Ecto neural progenitor cell (in vitro differentiated cells): ENCODE measurements at regions not wholly inside any gene's neighbourhood (a gene's known extent, or its start where the extent isn't known, plus 50 kb on each side); places are given as distances from the start of the nearest gene placed in this dataset.
"Not testable (repeated sequence)": the region's sequence is repeated elsewhere in the genome, so short reads cannot be mapped to it uniquely, and the experiment has no call there.

ENCODE experiments used
- DNase-seq: peaks from one replicate; pipeline ENCODE4 v3.0.0-alpha.2; 2018; ENCODE audit warnings: low spot score

DNA sequence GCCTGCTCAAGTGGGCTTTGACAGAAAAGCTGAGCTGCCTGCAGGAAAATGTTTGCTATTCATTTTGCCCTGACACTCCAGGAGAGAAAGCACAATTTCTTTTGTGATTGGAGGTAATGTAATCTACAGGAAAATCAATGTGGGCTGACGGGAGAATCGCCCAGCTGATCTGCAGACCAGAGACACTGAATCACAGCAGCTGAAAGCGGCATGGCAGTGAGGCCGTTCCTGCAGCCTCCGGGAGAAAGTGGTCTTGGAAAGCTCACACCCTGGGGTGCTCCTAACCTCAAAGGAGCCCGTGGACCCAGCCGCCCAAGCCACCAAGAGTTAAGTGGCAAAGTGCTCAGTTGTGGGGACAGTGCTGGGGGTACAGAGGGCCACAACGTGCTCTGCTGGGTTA lies 593.6 kb downstream of the BNC2 start:
- DNase-seq = no peak

DNA sequence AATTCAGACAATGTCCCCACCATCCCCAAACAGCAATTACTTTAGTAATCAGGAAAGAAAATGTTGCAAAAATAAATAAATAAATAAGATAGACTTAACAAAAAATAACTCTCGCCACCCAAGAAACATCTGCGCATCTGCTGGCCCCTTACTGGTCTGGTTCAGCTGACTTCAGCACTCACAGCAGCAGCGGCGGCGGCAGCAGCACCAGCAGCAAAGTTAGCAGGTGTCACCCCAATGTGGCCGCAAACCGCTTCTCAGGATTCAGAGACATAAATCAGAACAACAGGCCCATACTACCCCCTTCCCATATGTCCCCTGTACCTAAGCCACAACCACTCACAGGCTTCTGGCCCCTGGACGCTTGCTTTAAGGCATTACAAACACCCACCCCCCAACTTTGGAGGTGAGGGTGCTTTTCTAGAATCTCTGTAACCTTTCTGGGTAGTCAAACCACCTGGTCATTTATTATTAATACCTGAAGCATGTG lies 593.0 kb downstream of the BNC2 start:
- no peak for DNase-seq

DNA sequence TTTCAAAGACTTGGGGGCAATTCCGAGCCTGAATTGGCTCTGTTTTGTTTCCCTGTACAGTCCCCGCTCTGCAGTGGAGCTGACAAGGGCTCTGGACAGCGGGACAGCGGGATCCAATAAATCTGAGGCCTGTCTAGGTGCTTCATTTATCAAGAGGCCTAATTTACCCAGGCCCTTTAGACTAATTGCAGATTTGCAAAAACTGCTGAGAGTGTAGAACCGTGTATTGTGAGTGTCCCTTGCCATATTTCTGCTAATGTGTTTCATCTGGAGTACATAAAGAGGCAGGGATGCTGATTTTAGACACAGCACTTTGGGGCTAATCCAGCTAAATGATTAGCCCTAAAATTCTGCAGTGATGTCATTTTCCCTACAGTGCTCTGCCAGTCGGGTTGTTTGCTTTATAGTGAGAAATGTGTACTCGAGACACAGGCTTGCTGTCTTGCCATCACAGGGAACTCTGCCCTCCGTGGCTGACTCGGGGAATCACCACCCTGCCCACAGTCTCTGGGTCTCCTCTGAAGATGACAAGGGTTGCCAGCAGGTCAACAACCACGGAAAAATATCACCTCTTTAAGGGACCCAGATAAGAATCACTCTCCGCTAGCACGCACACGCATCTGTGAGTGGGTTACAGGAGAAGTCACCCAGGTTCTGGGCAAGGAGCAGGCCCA lies 592.0 kb downstream of the BNC2 start:
- no peak for DNase-seq

DNA sequence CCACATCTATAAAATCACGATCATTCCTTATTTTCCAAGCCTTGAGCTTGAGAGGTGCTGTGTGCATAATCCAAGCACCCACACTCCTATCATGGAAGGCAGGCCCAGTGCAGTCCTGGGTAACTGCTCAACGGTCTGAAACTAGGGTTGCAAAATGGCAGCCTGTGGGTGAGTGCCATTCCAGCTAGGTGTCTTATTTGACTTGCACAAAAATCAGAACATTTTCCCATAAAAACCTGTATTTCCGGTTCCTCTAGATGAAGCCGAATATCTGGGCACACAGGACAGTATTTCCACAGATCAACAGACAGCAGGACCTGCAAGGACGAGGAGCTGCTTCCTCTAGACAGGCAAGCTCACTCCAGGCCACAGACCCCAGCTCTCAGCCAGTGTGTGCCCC lies 588.8 kb downstream of the BNC2 start:
- DNase-seq = no peak

DNA sequence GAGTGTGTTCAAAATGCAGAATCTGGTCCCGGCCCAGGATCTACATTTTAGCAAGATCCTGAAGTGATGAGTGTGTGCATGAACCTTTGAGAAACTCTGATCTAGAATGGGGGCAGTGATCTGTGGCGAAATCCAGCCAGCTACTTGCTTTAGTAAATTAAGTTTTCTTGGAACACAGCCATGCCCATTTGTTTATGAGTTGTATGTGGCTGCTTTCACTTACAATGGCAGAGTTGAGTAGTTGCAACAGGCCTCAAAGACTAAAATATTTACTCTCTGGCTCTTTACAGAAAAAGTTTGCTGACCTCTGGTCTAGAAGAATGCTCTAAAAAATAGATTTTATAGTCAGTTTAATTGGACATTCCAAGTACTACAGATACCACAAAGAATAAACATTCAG lies 588.3 kb downstream of the BNC2 start:
- no peak for DNase-seq

DNA sequence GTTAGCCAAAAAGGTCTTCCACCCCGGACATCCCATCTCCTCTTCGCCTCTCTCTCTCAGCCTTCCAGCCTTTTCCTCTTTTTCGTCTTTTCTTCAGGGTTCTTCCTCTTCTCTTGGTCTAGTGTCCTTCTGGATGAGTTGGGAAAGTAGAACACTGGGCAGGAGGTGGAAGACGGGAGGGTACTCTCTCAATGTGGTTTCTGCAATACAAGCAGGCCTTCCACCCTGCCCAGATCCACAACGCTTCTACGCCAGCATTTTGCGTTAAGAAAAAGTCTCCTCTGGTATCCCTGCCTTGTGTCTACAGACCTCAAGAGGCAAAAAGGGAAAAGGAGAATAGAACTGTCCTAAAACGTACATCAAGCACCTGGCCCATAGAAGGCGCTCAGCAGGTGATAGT lies 587.8 kb downstream of the BNC2 start:
- DNase-seq = no peak

DNA sequence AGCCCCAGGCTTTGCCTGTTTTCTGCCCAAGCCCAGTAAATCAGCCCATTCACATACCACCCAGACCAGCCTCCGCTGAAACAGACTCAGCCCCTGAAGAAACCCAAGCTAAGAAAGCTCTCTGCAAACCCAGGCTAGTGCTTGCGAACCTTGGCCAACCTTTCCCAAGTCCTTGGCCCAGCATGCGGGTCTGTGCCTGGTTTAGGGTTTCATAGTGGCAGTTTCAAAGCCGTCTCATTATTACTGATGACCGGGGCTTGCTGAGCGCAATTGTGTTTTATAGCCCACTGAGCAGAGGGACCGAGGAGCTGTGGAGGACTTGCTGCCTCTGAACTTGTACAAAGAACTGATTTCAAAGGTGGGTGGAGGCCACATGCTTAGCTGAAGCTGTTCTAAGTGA lies 584.3 kb downstream of the BNC2 start:
- DNase-seq = peak; percentile 19

DNA sequence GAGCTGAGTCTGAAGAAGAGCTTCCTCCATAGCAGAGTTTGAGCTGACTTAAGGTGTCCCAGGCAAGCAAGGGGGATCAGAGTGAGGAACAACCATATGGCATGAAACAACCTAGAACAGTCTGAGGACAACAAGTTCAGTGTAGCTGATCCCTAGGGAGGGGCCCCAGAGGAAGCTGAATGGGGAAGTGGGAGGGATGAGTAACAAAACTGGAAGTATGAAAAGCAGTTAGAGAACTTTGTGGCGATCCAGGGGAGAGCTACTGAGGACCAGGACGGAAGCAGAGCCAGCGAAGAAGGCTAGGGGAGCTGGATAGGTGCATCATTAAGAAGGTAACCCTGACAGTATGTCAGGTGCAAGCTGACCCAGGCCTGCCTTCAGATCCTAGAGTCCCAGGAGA lies 580.8 kb downstream of the BNC2 start:
- no peak for DNase-seq

DNA sequence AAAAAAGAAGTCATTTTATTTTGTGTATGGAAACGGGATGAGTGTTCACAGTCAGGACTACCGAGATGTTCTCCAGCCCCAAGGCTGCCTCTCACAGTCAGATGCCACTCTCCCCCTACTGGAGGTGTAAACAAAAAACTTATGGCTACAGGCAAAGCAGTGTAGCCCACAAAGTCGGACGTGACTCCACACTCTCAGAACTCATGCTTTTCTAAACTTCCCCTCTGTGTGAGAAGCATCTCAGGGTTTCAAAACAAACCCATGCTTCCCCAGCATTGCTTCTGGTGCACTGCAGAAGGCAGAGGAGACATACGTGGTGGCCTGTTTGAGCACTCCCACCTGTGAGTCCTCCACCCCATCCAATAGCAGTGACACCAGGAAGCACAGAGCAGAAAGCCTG lies 580.3 kb downstream of the BNC2 start:
- no peak for DNase-seq

DNA sequence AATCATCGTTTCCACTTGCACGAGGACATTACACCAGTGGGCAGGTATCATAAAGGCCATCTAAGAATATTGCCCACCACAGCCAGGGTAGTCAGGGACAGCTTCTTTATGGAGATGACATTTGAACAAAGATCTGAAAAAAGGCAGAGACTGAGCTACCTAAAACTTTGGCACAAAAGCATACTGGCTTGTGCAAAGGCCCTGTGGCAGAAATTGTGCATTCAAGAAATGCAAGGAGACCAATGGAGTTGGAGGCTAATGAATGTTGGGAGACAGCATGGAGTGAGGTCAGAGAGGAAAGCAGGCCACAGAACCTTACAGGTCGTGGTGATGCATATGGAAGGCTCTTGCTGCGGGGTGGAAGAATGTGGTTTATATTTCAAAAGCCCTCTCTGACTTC lies 578.5 kb downstream of the BNC2 start:
- DNase-seq = no peak

DNA sequence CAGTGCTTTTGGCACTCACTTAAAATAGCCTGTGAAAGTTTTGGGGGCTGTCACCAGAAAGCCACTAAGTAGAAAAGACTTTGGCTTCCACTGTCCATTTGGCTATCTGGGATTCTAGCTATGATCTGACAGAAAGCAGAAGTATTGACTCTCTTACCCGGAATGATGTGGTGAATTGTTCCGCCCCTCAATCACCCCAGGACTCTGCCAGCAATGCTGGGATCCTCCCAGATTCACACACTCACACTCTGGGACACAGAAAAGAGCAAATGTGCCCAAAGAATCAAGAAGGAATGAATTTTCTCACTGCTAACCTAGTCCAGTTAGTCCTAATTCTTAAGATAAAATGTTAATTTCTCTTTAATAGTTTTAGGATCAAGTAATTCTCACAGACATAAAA lies 576.9 kb downstream of the BNC2 start:
- no peak for DNase-seq

DNA sequence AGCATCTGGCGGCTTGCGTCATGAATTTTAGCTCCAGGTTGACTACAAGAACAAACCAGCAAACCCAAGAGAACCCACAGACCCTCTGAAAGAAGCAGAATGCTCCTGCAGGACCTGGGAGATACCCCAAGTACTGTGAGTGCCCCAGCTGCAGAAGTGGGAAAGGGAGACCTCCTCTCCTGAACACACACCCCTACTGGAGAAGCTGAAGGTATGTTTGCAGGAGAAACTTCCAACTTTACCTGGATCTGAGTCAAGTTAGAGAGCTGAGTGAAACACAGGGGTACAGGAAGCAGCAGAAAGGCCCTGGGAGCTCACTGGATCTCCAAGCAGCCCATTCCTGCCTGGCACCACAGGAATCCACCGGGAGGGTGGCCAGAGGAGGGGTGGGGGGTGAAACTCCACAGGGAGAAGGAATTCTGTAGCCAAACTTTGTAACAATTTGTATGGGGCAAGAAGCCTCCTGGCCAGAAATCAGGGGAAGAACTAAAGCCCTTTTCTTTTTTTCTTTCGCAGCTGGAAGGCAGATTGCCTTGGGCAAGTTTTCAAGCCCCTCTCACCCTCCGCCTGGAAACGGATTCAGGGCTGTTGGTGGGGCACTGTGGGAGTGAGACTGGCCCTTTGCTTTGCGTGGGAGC lies 576.2 kb downstream of the BNC2 start:
- no peak for DNase-seq

DNA sequence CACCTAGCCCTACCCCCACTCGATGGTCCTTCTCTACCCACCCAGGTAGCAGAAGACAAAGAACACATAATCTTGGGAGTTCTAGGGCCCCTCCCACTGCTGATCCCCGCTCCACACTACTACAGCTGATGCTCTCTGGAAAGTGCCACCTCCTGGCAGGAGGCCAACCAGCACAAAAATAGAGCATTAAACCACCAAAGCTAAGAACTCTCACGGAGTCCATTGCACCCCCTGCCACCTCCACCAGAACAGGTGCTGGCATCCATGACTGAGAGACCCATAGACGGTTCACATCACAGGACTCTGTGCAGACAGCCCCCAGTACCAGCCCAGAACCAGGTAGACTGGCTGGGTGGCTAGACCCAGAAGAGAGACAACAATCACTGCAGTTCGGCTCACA lies 575.5 kb downstream of the BNC2 start:
- not testable (repeated sequence) for DNase-seq

DNA sequence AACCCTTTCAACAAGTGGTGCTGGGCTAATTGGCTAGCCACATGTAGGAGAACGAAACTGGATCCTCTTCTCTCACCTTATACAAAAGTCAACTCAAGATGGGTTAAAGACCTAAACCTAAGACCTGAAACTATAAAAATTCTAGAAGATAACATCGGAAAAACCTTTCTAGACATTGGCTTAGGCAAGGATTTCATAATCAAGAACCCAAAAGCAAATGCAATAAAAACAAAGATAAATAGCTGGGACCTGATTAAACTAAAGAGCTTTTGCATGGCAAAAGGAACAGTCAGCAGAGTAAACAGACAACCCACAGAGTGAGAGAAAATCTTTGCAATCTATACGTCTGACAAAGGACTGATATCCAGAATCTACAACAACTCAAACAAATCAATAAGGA lies 571.1 kb downstream of the BNC2 start:
- not testable (repeated sequence) for DNase-seq

DNA sequence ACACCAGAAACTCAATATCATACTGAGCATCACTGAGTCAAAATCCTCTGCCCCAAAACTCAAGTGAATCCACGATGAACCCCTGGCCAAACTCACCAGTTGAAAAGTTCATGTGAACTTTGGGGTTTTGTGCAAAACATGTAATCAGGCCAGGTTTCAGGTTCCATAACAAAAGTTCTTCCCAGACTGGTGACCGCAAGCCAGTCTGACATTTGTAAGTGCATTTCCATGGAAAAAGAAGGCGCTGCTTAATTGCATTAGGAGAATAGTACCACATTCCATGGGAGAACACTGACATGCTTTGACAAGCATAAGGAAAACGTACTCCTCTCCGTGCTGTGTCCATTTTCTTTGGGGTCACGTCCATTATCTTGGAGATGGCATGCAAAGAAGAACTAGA lies 567.0 kb downstream of the BNC2 start:
- no peak for DNase-seq

DNA sequence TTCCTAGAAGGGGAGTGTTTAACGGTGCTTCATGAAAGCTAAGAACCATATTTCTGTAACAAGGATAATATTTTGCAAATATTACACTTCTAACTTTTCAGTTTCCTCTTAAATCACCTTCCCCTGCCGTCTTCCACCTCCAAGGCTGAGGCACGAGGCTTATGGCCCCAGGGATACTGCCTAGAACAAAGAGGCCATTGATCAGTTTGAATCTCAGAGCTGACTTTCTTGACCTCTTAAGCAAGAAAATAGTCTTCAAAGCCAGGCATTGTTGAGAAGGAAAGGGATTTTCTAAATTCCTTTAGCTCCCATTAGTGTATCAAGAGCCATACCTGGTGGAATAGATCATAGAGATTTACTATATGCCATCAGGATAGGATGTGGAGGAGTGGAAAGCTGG lies 566.2 kb downstream of the BNC2 start:
- no peak for DNase-seq

DNA sequence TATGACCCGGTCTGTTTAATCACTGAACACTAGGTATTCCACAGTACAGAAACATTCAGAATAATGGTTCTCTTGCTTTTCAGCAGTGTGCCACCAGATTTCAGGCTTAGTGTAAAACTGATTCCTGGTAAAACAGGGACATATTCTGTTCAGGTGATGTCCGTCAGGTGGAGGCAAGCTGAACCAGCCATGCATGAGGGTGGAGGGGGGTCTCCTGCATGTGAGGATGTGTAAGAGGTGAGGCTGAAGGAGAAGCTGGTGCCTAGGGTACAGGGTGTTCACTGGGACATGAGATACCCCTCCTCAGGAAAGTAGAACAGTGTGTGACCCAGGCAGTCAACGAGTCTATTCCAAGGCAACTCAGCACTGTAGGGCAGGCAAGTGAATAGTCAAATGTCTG lies 563.9 kb downstream of the BNC2 start:
- peak; percentile 27 for DNase-seq

DNA sequence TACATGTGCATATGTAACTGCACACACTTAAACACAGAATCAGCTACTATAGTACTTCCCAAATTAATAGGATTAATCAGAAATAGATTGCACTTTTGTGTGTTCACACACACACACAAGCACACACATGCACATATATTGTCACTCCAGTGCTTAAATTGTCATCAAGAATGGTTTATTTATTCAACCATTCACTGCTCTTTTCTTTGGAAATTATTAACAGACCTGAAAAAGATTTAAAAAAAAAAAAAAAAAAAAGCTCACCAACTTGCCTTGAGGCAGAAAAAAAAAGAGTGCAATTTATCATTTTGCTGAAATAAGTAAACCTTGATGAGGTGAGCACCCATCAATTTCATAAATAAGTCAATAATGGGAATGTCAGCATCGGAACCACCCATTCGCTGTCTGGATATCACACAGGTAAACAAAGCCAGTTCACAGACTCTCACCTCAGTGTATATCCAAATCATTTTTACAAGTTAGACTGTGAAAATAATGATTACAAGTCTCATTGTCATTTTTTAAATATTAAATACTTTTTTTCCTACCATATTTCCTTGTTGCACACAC lies 562.8 kb downstream of the BNC2 start:
- DNase-seq = no peak

DNA sequence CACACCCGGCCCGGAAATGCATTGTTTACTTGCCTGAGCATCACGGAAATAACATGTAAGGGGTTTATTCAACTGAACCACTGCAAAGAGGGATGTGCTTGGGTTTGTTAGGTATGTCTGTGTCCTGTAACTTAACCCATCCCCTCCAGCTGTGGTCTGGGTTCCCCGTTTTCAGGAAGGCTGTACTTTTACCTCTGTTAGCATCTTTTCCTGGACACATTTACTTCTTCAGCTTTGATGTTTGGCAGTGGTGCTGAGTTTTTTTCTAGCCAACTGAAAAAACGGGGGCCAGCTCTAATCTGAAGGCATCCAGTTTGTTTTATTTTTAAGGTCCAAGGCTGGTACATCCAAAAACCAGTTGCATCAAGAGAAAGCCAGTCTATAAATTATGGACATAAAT lies 561.8 kb downstream of the BNC2 start:
- DNase-seq = peak; percentile 18

DNA sequence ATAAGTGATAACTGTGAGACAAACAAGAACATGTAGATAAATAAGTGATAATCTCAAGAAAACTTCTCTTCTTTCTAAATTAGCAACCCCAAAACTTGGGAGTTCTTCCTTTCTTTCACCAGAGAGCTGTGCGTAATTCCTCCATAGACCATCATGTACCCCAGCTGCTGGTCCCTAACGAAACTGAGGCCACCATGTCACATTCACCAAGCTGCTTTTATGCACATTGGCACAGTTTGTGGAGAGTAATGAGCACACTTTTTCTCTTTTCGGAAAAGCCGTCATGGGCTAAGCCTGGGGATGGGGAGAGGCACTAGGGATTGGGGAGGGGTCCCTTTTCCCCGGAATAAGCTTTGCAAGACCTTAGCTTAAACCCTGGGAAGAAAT lies 561.4 kb downstream of the BNC2 start:
- peak; percentile 53 for DNase-seq

DNA sequence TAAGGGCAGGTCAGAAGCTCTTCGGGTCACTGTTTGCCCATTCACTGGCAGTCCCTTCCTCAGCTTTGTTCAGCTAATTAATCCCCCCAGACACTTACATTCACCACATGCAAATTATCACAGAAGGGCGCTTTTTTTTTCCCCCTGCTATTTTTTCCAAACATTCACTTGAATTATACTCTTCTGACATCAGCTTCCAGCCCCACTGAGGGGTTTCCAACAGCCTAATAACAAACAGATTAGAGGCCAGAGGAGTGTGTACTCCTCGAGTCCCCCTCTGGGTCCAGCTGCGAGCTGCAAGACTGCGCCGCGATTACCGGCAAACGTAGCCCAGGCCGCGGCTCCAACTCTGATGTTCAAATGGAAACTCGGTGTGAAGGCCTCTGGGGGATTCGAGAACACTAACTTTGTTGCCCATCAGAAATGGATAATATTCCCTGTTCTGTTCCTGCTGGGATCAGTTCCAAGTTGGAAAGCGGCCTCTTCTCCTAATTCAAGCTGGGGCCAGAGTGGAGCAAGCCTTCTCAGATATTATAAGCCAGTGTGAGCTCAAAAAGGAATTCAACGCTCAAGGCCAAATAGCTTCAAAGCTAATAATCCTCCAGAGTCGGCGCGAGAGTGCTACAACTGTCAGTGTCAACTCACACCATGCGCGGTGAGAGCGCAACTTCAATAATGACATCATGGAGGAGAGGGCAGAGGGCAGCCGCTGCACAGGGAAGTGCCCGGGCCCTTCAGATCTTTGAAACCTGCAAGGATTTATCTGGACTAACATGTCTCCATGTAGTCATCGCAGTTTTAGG lies 560.8 kb downstream of the BNC2 start:
- peak; percentile 61 for DNase-seq

DNA sequence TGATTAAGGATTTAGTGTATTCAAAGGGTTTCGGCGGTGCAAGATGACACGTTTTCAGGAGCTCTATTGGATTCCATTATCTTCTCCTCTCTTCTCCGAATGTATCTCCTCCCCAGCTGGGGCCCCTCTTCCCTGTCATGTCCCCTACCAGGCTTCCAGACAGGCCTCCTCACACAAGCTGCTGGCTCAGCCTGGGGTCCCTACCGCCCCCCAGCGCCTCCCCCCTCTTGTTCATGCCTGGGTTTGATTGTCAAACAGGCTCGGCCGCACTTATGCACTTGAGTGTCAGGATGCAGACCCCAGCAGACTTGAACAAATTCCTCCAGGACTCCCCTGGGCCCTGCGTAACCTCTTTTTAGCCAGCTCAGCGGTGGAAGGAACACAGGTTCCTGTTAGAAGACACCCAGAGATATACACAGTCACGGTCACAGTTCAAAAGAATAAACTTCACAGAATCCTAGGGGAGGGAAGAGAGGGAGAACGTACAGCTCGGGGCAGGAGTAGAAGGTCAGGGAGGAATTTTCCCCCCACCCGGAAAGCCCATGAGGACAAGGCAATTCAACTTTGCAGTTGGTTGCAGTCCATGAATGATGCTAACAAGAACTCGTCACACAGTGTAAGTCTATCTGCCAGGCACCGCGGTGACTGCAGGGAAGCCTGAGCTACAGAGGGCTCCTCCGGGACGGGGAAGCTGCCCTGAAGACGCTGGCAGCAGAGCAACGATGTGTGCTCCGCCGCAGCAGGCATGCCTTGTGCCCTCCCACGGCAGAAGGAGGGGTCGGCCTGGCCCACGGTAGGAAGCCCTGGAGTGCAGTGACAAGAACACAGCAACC lies 560.0 kb downstream of the BNC2 start:
- DNase-seq = peak; percentile 47
